Anterior cingulate cortex (tissue), 58 donors: ENCODE measurements at regions not wholly inside any gene's neighbourhood (a gene's known extent, or its start where the extent isn't known, plus 50 kb on each side); places are given as distances from the start of the nearest gene placed in this dataset.
"Not testable (repeated sequence)": the region's sequence is repeated elsewhere in the genome, so short reads cannot be mapped to it uniquely, and the experiment has no call there.

Experiments
- DNase-seq, 58 donors: peaks; one replicate each; lab custom pipeline; 2025; lab: John Stamatoyannopoulos, UW

- no peak for DNase-seq
Measured at GRCh38 chr6:168369786-168370185, 50.2 kb upstream of the DACT2 start.

GRCh38 chr6:168370310-168370991, 50.9 kb upstream of the DACT2 start:
- DNase-seq = peak in 45 of 58 donors; percentile 10 to 79 (median 37)

- no peak for DNase-seq
Measured at GRCh38 chr6:168371185-168371584, 51.6 kb upstream of the DACT2 start.

- DNase-seq = no peak
Measured at GRCh38 chr6:168371618-168371980, 52.0 kb upstream of the DACT2 start.

GRCh38 chr6:168371981-168372711, 52.6 kb upstream of the DACT2 start:
- no peak for DNase-seq

GRCh38 chr6:168372889-168373288, 53.3 kb upstream of the DACT2 start:
- no peak for DNase-seq

- DNase-seq = no peak
Measured at GRCh38 chr6:168373389-168373788, 53.8 kb upstream of the DACT2 start.

- no peak for DNase-seq
Measured at GRCh38 chr6:168374051-168374502, 54.5 kb upstream of the DACT2 start.

- no peak for DNase-seq
Measured at GRCh38 chr6:168374541-168375071, 55.0 kb upstream of the DACT2 start.

- DNase-seq = no peak
Measured at GRCh38 chr6:168376120-168376519, 56.5 kb upstream of the DACT2 start.

- peak in 1 of 58 donors; percentile 25 for DNase-seq
Measured at GRCh38 chr6:168376811-168377483, 57.4 kb upstream of the DACT2 start.

GRCh38 chr6:168377484-168377855, 57.9 kb upstream of the DACT2 start:
- DNase-seq = peak in 16 of 58 donors; percentile 7 to 52 (median 34)

- DNase-seq = peak in 8 of 58 donors; percentile 11 to 52 (median 36)
Measured at GRCh38 chr6:168377856-168378832, 58.6 kb upstream of the DACT2 start.

GRCh38 chr6:168379579-168379978, 60.0 kb upstream of the DACT2 start:
- not testable (repeated sequence) for DNase-seq

GRCh38 chr6:168380166-168380955, 60.6 kb upstream of the SMOC2 start:
- DNase-seq = not testable (repeated sequence)

- DNase-seq = no peak
Measured at GRCh38 chr6:168380956-168381605, 59.9 kb upstream of the SMOC2 start.

- DNase-seq = peak in 9 of 58 donors; percentile 10 to 45 (median 15)
Measured at GRCh38 chr6:168381726-168382458, 59.1 kb upstream of the SMOC2 start.
